ENCODE measurements at regions not wholly inside any gene's neighbourhood (a gene's known extent, or its start where the extent isn't known, plus 50 kb on each side); places are given as distances from the start of the nearest gene placed in this dataset.

DNA sequence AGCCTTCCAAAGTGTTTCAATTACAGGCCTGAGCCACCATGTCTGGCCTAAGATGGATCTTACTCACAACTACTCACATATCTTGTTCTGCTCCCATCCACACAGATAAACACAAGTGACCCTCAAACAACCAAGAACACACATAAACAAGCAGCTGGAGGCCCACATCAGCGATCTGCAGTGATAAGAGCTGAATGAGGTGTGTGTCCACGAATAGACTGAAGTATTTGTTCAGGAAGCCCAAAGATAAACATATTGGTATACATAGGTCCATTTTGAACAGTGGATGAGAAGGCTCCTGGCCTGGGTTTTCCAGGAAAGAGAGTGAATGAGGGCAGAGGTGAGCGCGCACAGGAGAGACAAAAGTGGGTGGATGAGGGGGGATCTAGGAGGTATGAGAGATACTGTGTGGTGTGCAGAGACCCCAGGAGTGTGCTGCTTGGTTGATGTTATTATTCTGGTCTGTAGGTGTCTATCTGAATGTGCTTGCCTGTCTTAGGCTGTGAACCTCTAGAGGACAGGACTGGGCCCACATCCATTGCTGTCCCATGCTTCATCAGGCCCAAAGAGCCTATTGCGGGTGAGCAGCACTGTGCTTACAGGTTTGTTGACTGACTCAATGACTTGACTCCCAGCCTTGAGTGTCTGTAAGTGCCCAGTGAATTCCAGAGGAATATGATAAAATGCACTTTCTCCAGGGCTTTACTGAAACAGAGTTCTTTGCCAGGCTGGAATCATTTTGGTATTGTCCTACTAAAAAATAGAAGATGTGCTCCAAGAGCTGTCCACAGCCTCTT, 79.9 kb upstream of the ATP1A1 start:
- TF ChIP-seq, protein P1, sequence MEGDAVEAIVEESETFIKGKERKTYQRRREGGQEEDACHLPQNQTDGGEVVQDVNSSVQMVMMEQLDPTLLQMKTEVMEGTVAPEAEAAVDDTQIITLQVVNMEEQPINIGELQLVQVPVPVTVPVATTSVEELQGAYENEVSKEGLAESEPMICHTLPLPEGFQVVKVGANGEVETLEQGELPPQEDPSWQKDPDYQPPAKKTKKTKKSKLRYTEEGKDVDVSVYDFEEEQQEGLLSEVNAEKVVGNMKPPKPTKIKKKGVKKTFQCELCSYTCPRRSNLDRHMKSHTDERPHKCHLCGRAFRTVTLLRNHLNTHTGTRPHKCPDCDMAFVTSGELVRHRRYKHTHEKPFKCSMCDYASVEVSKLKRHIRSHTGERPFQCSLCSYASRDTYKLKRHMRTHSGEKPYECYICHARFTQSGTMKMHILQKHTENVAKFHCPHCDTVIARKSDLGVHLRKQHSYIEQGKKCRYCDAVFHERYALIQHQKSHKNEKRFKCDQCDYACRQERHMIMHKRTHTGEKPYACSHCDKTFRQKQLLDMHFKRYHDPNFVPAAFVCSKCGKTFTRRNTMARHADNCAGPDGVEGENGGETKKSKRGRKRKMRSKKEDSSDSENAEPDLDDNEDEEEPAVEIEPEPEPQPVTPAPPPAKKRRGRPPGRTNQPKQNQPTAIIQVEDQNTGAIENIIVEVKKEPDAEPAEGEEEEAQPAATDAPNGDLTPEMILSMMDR (IDR thresholded peaks at IDR 0.05) = no peak
- TF ChIP-seq POLR2AphosphoS5 (IDR thresholded peaks at IDR 0.05) = no peak
- no peak for TF ChIP-seq POLR2A (IDR thresholded peaks at IDR 0.05)

Data from breast epithelium (tissue), 3 donors.